ENCODE measurements at regions not wholly inside any gene's neighbourhood (a gene's known extent, or its start where the extent isn't known, plus 50 kb on each side); places are given as distances from the start of the nearest gene placed in this dataset.
"Not testable (repeated sequence)": the region's sequence is repeated elsewhere in the genome, so short reads cannot be mapped to it uniquely, and the experiment has no call there.

DNA sequence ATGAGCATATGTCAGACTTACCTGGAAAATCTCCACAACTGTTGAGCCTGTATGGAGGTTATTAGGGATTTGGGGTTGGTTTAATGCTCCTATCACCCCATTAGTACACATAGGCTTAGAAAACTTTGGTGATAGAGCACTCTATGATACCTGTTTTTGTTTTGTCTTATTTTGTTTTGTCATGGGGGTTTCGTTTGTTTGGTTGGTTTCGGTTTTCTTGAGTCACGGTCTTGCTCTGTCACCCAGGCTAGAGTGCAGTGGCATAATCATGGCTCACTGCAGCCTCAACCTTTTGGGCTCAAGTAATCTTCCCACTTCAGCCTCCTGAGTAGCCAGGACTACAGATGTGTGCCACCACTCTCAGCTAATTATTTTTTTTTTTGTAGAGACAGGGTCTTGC is 70.0 kb downstream of the MZT1 start:
- no peak for DNase-seq (ENCODE audit: extremely low read depth in 1 of 2, low read depth in 1 of 2)

DNA sequence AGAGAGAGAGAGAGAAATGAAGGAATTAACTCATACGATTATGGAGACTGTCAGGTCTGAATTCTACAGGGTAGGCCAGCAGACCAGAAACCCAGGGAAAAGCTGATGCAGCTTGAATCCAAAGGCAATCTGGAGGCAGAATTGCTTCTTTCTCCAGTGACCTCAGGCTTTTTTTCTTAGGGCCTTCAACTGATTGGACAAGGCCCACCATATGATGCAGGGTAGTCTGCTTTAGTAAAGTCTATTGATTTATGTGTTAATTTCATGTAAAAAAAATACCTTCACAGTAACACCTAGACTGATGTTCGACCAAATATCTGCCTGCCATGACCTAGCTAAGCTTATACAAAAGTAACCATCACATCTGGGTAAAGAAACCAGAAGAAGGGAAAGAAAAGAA is 71.1 kb downstream of the MZT1 start:
- no peak for DNase-seq (ENCODE audit: extremely low read depth in 1 of 2, low read depth in 1 of 2)

DNA sequence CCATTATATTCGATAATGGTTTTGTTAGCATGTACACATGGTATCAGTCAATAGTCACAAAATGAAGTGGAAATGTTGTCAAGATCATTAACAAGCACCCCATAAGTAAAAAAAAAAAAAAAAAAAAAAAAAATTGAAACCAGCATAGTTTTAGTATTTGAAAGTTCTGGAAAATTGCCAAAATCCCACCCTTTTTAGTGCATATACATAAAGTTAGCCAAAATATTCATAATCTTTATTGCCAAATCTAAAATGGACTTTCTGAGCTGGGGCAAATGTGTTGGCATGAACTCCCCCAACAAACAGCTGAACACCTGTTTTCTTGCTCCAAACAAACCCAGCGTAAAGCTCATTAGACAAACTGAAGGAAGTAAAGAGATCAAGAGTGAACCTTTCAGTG is 73.9 kb downstream of the MZT1 start:
- no peak for DNase-seq (ENCODE audit: extremely low read depth in 1 of 2, low read depth in 1 of 2)

DNA sequence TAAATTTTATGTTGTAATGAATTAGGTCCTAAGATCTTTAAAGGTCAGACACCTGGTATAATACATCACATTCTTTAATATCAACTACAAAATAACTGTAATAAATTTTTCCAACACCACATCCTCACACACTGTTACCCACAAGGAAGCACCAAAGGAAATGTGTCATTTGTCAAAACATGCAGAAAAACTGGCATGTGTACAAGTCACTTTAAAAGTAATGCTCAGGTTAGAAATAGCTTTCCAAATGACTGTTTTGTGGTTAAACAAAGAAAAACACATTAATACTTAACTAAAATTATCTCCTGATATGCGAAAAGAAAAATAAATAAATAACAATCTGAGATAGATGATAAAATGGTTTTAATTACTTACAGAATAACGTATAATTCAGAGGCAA is 74.7 kb downstream of the MZT1 start:
- DNase-seq (ENCODE audit: extremely low read depth in 1 of 2, low read depth in 1 of 2): no peak

DNA sequence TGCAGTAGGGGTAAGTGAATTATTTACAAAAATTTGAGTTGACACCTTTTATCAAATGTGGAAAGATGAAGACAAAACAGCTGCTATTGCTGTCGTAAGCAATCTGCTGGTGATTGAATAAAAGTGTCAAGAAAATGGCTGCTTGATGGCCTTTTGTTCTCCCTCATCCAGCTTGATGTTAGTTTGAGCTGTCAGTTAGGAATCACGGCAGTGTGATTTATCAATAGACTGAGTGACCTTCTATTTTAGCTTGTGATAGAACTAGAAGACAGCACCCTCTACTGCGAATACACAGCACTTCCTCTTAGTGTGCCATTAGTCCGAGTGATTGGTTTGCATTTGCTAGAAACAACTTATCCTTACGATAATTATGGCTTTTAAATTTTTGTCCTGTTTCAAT is 76.3 kb downstream of the MZT1 start:
- DNase-seq (ENCODE audit: extremely low read depth in 1 of 2, low read depth in 1 of 2): no peak

DNA sequence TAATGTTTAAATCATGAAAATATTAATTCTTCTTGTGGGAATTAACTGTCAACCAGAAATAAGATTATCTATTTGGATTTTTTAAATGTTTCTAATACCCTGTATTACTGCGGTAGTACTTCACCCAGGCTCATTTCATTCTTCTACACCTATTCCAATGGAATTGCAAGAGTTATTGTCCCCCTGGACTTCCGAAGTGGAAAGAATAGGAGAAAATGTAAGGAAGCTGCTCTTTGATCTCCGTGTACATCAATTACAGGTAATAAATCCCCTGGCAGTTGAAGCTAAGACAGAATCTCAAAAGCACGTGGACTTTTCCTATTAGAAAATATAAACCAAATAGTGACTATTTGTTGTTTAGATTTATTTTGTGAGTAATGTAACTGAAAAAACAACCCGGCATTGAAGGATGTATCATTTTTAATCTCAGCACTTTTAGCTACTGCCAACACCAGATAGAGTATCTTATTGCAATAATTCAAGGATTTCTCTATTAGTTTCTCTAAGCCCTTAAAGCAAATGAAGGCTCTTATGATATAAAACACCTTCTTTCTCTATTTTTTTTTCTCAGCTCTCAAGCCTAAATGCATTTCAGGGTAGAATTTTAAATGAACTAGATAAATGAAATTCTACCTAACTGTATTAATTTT is 77.3 kb downstream of the MZT1 start:
- no peak for DNase-seq (ENCODE audit: extremely low read depth in 1 of 2, low read depth in 1 of 2)

DNA sequence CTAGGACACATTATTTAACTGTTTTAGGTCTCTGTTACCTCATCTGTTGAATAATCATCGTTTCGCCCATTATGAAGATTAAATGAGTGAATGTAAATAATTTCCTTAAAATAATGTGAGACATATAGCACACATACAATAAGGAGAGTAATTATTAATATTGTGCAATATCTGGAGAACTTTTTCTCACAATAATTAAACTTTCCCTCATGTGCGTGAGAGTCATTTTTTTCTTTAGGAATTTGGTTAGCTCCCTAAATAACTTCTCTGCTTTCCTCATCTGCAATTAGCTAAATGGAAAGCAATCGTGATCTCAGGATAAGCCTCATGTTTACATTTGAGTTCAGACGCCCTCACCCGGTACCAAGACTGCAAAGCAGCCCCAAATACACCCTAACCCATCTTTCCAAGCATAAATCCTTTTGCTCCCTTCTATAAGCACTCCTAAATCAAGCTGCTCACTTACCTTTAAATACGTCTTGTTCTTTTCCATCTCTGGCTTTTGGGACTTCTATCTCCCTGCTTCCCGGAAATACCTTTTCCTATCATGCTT is 78.8 kb downstream of the MZT1 start:
- DNase-seq (ENCODE audit: extremely low read depth in 1 of 2, low read depth in 1 of 2): no peak

DNA sequence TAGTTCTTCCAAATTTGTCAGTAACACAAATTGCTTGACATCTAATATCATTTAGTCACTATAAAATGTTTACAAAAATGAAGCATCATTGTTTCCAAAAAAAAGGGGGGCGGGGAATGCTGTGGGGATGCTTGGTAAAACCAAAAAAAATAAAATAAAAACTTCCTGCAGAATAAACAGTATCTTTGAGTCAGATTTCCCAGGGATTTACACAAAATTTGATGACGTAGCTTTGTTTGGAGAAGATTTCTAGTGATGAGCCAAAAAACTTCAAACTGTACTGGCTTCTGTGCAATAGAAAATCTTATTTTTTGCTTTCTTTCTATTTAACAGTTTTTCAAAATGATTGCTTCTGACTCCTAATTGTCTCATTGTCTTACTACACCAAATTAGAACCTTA is 80.0 kb downstream of the MZT1 start:
- no peak for DNase-seq (ENCODE audit: extremely low read depth in 1 of 2, low read depth in 1 of 2)

DNA sequence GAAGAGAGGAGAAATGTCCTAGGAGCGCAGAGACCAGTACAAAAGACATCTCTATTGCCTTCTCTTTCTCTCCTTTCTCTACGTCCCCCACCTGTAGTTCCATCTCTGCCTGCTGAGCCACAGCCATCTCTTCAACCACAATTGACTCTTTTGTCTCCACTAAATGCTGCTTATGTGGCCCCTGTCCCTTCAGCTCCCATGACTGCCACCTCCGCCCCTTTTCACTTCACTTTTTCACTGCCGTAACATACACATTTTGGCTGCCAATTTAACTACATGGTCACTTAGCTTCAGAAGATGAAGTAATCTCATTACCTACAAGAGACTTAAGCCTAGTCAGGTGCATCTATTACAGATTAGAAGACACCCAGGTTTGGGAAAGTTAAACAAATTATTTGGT is 81.9 kb downstream of the MZT1 start:
- DNase-seq (ENCODE audit: extremely low read depth in 1 of 2, low read depth in 1 of 2): no peak

DNA sequence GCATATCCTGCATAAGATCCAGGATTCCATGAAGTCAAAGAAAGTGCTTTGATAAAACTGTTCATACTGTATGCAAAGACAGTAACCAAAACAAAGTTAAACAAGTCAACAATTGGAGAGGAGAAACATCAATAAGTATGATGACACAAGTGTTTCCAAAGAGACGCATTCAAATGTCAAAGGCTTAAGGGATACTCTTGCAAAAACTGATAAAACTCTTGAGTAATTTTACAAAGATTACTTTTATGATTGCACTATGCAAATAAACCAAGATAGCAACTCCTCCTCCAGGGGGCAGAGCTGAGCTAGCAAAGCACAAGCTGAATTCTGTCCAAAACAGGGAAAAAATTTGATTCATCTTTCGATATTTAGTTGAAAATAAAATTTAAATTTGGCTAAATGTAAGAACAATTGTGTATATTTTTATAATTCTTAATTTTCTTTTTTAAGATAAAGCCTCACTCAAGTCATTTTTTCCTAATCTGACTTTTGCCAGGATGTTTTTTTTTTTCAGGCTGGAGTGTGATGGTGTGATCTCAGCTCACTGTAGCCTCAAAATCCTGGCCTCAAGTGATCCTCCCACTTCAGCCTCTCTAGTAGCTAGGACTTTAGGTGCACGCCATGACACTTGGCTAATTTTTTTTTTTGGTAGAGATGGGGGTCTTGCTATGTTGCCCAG is 84.0 kb downstream of the MZT1 start:
- peak in 1 of 2 donors; percentile 17 for DNase-seq (ENCODE audit: extremely low read depth in 1 of 2, low read depth in 1 of 2)

DNA sequence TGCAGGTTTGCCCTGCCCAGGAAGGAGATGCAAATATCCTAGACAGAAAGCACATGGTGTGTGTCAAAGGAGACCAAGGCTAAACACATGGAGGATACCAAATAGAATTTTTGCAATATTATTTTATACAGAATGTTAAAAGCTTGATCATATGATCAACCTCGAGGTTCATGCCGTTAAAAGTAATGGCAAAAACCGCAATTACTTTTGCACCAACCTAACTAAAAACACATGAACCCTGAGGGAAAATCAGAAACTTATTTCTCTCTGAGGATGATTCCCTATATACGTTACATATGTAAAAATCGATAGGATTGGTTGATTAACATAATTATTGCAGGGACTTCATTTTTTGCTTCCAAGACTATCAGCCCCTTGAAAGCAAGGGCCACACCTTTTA is 88.1 kb downstream of the MZT1 start:
- no peak for DNase-seq (ENCODE audit: extremely low read depth in 1 of 2, low read depth in 1 of 2)

DNA sequence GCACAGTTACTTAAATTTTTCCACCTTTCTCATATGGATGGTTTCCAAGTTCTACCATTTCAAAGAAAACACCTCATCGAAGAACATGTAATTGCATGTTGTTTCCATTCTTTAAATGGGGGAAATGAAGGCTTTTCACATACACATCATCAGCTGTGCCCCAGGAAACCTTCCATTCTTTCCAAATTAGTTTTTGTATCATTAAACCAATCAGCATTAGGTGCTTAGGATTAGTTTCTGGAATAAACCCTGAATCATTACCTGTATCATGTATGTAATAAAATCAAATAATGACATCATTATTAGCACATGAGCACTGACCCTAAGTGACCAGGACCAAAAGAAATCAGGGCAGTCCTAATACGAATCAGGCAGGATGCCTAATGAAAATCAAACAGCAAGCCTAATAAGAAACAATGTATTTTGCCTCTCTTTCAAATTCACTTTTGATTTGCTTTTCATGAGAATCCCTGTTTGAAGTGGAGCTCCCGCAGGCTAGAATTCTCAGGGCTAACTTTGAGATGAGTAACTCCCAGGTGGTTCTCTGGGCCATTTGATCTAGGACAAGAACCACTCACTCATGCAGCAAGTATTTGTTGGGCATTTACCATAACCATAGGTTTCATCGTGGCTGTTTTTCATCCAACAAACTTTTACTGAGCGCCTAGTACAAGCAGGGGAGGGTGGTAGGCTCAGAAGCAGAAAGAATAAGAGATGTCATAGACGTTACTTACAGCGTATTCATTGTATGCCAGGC is 89.2 kb downstream of the MZT1 start:
- no peak for DNase-seq (ENCODE audit: extremely low read depth in 1 of 2, low read depth in 1 of 2)

DNA sequence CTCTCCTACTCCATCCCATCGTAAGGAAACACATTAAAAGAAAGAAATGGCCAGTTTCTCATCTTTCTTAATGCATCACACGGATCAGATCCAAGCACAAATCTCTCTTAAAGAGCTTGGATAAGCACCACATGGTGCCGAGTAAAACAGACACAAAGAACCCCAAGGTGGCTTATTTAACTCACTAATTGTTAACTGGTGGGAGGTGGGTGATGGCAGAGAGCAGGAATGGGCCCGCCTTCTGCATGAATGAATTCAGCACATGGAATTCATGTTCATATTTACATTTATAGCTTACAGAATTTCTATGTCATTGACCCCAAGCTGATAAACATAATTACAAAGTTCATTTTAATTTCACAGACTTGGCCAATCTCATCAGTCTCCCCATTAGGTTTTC is 89.9 kb downstream of the MZT1 start:
- DNase-seq (ENCODE audit: extremely low read depth in 1 of 2, low read depth in 1 of 2): no peak

DNA sequence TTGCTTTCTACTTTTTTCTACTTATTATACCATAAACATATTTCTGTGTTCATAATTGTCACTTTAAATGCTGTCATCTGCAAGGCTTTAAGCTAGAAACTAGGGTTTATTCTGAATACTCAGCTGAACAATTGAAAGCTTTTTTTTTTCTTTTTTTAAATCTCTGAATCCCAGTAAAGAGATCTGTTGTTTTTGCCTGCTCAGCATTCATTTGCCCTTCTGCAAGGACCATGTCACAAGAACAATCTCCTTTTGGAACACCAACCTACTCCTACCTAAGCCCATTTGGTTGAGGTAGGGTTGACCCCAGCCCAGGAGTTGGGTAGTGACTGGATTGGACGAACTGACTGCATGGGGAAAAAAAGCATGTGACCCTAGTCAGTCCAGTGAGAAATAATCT is 92.6 kb downstream of the MZT1 start:
- no peak for DNase-seq (ENCODE audit: extremely low read depth in 1 of 2, low read depth in 1 of 2)

DNA sequence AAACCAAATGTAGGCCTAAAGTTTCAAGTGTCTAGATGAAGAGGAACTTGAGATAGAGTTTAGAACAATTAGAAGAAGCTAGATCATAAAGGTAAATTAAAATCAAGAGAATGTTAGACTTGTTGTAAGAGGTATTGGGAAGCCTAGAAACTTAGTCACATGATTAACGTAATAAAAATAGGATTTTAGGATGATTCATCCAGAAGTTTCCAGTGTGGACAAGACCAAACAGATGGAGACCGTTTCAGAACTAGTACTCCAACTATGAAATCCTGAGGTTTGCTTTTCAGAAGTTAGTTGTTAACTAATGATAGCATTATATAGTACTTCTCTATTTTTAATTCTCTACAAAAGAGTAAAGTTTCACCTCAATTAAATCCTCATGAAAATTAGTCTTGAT is 104.9 kb downstream of the MZT1 start:
- no peak for DNase-seq (ENCODE audit: extremely low read depth in 1 of 2, low read depth in 1 of 2)

DNA sequence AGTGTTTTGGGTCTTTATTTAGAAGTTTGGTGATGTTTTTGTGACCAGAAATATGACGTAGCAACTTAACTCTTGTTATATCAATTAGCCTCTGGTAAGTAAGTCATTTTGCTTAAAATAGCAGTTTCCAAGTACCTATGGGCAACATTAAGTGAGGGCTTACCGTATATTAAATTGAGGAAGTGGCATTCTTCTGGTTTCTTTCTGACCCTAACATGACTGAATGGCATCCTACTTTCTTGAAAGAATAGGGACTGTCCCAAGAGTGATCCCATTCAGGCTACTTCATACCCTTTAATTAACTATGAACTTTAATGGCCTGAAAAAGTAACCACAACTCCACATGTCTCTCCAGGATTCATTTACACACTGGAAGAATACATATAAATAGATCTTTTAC is 106.6 kb downstream of the MZT1 start:
- no peak for DNase-seq (ENCODE audit: extremely low read depth in 1 of 2, low read depth in 1 of 2)

DNA sequence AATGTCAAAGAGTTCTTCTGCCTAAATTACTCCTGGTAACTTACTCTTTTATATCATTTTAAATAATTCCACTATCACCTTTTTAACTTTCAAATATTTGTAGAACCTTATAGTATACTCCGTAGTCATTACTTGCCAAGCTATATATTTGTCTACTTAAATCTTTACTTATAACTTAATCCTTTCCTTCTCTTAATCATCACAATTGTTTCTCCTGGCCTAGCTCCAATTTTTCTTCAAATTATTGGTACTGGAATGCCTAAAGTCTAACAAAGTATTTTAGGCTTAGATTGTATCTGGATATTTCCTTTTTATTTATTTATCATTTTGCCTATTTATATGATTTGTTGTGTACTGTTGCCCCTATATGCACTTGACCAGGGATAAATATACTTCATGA is 109.5 kb downstream of the MZT1 start:
- no peak for DNase-seq (ENCODE audit: extremely low read depth in 1 of 2, low read depth in 1 of 2)

DNA sequence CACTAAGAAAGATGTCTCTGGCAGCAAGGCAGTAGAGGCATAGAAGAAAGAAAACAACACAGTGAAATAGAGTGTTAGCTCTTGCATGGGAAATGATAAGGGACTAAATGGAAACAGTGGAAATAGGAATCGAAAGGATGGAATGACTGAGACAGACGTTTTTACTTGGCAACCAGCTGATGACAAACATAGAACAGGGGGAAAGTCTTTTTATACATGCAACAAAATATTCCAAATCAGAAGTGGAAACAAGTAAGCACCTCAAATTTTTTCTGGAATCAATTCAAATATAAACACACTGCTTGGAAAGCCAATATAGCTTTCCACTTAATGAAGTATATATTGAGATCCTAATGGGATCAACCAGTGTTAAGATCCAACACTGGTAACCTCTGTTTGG is 110.2 kb downstream of the MZT1 start:
- DNase-seq (ENCODE audit: extremely low read depth in 1 of 2, low read depth in 1 of 2): no peak

DNA sequence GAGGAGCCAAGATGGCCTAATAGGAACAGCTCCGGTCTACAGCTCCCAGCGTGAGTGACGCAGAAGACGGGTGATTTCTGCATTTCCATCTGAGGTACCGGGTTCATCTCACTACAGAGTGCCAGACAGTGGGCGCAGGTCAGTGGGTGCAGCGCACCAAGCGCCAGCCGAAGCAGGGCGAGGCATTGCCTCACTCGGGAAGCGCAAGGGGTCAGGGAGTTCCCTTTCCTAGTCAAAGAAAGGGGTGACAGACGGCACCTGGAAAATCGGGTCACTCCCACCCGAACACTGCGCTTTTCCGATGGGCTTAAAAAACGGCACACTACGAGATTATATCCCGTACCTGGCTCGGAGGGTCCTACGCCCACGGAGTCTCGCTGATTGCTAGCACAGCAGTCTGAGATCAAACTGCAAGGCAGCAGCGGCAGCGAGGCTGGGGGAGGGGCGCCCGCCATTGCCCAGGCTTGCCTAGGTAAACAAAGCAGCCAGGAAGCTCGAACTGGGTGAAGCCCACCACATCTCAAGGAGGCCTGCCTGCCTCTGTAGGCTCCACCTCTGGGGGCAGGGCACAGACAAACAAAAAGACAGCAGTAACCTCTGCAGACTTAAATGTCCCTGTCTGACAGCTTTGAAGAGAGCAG is 117.1 kb downstream of the MZT1 start:
- not testable (repeated sequence) for DNase-seq (ENCODE audit: extremely low read depth in 1 of 2, low read depth in 1 of 2)

DNA sequence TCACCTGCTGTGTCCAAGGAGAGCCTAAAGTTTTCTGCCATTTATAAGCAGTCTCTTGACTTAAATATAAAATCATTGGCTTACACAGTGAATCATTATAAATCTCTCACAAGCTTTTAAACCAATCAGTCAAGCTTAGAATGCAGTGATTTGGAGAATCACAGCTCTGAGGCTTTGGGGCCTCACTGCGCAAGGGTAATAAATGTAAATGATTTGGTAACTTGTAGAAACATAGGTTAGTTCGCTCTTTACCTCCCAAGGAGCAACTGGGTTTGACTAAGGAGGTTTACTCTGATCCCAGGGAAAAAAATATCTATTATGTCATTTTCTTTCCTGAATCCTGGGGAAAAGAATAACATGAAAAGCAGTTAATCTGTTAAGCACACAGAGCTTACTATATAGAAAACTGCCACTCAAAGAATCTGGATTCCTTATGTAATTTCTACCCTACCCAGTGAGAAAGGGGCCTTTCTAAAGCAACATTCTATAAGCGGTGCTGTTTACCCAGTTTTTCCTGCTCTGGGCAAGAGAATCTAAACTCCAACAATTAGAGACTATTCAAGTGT is 128.2 kb downstream of the MZT1 start:
- DNase-seq (ENCODE audit: extremely low read depth in 1 of 2, low read depth in 1 of 2): no peak

DNA sequence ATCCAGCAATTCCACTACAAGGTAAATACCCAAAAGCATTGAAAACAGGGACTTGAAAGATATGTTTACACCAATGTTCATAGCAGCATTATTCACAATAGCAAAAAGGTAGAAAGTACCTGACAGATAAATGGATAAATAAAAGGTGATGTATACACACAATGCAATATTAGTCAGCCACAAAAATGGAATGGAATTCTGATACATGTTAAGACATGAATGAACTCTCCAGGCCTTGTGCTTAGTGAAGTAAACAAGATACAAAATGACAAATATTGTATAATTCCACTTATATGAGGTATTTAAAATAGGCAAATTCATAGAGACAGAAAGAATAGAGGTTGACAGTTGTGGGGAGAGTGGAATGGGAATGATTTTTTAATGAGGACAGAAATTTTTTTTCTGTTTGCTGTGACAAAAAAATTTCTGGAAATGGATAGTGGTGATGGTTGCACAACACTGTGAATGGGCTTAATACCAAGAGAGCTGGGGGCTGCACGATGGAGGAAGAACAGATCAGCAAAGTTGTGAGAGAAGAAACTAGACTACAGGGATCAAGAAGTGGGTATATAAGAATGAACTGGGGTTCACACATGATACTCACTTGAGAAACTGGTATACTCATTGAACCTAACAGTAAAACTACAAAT is 137.2 kb downstream of the MZT1 start:
- DNase-seq (ENCODE audit: extremely low read depth in 1 of 2, low read depth in 1 of 2): no peak
